ENCODE measurements at regions not wholly inside any gene's neighbourhood (a gene's known extent, or its start where the extent isn't known, plus 50 kb on each side); places are given as distances from the start of the nearest gene placed in this dataset.

DNA sequence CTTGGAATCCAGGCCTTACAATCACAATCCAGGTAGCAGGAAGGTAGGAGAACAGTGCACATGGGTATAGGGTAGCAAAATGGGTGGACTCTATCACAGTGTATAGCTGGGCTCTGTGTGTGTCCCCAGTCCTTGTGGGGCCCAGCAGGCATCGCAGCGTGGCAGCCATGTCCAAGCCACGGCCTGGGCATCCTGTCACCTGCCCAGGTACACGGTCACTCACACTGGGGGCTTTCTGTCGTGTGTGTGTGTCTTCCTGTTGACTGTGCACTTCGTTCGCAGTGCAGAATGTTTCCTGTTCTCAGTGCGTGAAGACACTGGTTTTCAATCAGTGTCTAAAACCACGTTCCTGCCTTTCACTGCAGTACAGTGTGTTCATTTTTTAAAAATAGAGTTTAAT is 523.2 kb upstream of the JARID2 start:
- H3K4me3 ChIP-seq (ENCODE audit: low read depth, low read length), result no peak overlapping the region

DNA sequence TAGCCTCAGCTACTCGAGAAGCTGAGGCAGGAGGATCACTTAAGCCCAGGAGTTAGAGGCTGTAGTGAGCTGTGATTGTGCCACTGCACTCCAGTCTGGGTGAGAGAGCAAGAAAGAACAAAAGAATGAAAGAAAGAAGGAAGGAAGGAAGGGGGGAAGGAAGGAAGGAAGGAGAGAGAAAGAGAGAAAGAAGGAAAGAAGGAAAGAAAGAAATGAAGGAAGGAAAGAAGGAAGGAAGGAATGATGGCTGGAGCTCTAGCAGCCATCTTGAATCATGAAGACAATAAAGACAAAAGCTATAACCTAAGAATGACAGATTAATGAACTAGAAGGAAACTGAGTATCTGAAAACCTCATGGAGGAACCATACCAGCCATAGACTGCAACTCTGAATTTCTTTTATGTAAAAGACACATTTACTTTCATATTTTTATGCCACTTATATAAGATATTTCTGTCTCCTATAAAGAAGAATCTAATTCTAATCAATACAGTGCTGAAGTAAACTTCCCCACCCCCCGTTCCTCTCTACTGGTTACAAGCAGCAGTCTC is 522.3 kb upstream of the JARID2 start:
- no peak overlapping the region for H3K4me3 ChIP-seq (ENCODE audit: low read depth, low read length)

DNA sequence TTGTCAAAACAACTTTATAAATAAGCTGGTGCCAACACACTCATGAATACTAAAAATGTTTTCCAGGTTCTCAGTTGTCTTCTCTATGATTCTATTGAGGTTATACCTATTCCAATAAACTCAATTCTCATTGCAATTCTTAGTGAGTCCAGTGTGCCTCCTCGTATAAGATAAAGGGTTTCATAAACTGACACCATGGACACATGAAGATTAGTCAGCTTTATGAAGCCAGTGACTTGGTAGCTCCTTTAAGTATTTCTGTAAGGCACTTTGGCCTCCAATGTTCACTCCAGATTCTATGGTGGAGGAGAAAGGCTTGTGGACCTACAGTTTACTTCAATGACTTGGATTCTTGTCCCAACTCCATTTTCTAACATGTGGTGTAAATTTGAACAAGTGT is 521.3 kb upstream of the JARID2 start:
- H3K4me3 ChIP-seq (ENCODE audit: low read depth, low read length), result no peak overlapping the region

DNA sequence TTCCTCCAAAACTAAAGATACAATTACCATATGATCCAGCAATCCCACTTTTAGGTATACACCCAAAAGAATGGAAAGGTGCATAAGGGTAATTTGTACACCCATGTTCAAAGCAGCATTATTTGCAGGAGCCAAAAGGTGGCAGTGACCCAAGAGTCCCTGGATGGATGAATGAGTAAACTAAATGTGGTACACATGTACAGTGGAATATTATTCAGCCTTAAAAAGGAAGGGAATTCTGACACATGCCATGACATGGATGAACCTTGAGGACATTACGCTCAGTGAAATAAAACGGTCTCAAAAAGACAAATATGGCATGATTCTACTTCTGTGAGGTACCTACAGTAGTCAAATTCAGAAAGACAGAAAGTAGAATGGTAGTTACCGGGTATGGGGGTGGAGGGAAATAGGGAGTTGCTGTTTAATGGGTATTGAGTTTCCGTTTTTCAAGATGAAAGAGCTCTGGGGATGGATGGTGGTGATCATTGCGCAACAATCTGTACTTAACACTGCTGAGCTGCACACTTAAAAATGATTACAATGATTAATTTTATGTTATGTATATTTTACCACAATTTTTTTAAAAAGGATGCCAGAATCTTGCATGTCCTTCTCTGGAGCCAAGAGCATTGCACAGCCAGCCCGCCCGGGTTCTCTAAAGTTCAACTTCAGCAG is 518.9 kb upstream of the JARID2 start:
- no peak overlapping the region for H3K4me3 ChIP-seq (ENCODE audit: low read depth, low read length)

DNA sequence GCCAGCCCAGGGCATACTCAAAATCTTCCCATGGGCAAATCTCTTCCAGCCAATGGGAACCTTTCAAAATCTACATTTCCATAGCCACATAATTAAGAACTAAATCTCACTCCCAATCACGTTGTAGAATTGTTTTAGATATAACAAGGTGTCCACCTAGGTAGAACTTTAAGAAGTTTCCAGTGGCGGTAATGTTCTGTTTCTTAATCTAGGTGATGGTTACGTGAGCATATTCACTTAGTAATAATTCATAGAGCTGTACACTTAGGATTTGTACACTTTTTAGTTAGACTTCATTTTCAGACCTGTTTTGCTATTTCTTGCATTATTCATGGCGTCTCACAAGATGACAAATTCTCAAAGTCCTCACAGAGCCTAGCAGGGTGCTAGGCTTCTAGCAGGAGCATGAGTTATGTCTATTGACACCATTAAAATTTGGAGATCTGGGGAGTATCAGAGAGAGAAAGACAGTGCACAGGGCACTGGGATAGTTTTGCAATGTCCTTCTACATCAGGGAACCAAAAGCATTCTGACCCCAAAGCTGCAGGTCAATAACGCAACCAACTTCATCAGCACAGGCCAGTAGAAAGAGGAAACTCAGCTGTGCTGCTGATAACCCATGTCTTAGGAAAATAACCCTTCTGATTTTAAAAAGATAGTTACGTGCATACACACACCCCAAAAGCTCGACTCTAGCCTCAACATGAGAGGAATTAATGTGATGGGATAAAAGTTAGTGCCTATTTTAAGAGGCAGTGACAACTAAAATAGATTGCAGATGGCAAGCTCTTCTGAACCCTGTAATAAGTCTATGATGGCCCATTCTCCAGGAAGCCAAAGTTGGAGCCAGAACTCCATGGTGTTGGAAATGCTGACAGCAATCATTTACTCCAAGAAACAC is 518.1 kb upstream of the JARID2 start:
- H3K4me3 ChIP-seq (ENCODE audit: low read depth, low read length), result no peak overlapping the region

DNA sequence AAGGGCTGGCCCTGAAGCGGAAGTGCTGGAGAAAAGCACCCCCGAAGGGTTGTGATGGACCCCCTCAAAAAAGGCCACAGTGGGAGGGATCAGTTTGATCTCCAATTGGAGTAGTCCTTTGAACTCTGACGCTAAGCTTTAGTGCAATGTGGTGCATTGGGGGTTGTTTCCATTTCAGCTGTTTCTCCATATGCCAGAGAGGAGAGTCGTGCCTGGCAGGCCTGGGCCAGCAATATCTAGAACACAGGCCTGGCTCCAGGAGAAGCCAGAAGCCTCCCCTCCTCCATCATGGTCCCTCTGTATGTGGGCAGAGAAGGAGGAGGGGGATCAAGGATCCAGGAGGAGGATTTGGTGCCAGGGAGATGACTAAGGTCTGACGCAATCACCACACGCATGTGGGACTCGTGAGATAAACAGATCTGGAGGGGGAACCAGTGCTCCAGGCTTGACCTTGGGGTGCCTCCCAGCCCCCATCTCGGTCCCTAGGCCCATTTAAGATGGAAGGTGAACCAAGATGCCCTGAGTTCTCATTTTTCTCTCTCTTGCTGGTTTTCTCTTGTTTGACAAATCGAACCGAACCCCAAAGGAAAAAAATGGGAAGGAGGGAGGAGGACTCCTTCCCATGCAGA is 517.4 kb upstream of the JARID2 start:
- H3K4me3 ChIP-seq (ENCODE audit: low read depth, low read length), result no peak overlapping the region

DNA sequence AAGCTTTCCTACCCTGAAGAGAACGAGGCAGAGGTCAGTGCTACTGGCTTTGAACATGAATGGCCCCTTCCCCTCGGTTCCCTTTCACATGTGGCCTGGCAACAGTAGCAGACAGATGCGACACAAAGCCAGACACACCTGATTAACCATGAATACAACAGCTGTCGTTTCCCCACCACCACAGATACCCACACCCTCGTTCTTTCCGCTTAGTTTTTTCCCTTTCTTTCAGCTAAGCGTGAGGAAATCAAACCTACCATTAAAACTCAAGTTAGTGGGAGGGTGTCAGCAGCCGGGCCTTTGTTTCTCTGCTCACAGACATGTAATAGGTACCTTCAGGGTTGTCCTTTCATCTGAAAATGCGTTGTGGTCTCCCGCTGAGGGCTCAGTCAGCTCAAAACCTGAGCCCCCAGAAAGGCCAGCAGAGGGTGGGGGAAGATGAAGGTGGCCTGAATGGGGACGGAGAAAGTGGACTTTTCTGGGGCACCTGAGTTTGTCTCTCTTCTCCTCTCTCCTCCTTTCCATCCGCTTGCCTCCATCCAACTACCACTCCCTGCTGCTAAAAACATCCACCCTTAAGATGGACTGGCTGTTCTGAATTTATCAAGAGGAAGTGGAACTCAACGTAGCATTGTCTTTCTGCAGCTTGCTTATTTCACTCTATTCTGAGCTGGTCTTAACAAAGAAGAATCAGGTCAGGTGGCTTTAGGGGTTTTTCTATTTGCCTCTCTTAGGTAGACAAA is 516.6 kb upstream of the JARID2 start:
- no peak overlapping the region for H3K4me3 ChIP-seq (ENCODE audit: low read depth, low read length)

DNA sequence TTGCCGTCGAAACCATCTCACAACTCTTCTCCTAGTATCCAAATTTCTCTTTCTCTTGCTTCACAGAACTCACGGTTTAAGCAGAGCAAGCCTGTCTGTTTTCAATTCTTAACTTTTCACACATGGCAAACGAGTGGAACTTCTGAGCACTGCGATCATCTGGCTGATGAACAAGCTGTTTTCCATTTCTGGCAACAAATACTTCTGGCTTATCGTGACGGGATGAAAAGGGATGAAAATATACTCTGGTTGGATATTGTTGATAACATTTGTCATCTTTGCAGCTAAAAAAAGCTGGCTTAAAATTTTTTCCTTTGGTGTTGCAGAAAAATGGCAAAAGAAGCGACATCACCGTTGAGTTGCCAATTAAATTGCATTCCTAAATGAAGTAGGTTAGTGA is 515.2 kb upstream of the JARID2 start:
- no peak overlapping the region for H3K4me3 ChIP-seq (ENCODE audit: low read depth, low read length)

DNA sequence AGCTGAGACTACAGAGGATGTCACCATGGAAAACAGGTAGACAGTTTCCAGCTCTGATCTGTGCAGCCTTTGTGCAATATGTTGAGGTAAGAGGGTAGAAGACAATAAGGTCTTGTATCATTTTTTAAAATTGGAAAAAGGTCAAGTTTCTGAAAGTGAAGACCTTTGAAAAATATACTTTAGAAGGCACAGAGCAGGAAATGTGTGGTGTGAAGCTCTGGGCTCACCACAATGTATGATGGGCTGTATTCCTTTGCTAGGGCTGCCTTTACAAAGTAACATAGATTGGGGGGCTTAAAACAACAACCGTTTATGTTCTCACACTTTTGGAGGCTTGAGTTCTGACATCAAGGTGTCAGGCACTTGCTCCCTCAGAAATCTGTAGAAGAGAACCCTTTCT is 514.3 kb upstream of the JARID2 start:
- H3K4me3 ChIP-seq (ENCODE audit: low read depth, low read length), result no peak overlapping the region

DNA sequence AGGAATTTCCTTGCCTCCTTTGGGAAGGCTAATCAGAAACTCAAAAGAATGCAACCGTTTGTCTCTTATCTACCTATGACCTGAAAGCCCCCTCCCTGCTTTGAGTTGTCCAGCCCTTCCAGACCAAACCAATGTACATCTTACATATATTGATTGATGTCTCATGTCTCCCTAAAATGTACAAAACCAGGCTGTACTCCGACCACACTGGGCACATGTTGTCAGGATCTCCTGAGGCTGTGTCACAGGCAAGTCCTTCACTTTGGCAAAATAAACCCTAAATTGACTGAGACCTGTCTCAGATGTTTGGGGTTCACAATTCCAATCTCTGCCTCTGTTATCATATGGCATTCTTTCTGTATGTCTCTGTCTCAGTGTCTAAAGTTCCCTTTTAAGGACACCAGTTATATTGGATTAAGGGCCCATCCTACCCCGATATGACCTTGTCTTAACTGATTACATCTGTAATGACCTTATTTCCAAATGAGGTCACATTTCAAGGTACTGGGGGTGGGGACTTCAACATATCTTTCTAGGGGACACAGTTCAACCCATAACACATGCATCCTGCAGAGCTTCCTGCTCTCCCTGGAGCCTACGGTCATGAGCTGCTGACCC is 513.5 kb upstream of the JARID2 start:
- H3K4me3 ChIP-seq (ENCODE audit: low read depth, low read length), result no peak overlapping the region

DNA sequence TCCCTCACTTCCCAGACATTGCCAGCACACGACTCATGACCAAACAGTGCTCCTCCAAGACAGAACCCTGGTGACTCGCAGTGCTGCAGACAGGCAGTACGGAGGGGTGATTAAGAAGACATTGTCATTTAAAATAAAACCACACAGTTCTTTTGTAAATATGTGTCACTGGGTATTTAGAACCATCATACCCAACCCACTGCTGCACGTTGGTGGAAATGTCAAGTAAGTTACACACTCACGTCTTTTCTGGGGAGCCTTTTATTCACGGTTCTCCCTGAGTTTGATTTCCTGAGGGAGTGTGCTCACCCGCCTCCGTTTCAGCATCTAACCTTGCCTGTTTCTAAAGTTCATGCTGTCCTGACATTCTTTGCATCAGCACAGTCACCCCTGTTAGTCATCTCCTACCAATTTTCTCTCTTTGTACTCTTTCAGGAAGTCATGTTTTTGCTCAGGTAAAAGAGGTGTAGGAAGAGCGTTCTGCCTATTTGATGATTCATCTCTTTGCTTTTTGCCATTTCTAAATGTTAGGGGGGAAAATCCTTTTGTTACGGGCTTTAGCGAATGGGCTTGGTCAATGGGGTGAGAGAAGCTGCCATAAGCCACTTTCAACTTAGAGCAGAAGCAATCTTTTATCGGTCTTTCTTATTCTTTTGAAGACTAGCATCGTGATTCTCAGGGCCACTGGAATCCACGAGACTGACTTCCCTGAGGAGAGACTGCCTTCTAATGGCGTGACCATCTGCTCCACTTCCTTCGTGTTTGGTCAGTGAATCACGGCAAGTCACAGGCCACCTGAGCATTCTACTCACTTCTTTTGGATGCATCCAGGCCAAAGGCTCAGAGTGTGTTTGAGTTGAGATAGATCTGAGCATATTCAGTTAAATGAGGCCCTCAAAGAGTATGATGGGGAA is 512.8 kb upstream of the JARID2 start:
- H3K4me3 ChIP-seq (ENCODE audit: low read depth, low read length), result no peak overlapping the region

DNA sequence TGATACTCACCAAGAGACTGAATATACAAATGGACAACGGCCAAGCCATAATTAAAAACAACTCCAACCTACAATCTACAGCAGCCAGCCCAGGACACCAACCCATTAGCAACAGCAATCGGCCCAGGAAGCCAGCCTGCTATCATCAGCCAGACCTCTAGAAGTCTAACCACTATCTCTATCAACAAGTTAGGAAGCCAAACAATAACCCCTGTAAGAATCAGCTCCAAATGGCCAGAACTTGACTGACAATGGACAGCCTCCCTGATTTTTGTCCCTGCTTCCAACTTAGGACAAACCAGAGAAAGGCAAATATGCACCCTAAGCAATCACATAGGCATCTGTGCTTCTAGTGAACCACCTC is 511.8 kb upstream of the JARID2 start:
- no peak overlapping the region for H3K4me3 ChIP-seq (ENCODE audit: low read depth, low read length)

DNA sequence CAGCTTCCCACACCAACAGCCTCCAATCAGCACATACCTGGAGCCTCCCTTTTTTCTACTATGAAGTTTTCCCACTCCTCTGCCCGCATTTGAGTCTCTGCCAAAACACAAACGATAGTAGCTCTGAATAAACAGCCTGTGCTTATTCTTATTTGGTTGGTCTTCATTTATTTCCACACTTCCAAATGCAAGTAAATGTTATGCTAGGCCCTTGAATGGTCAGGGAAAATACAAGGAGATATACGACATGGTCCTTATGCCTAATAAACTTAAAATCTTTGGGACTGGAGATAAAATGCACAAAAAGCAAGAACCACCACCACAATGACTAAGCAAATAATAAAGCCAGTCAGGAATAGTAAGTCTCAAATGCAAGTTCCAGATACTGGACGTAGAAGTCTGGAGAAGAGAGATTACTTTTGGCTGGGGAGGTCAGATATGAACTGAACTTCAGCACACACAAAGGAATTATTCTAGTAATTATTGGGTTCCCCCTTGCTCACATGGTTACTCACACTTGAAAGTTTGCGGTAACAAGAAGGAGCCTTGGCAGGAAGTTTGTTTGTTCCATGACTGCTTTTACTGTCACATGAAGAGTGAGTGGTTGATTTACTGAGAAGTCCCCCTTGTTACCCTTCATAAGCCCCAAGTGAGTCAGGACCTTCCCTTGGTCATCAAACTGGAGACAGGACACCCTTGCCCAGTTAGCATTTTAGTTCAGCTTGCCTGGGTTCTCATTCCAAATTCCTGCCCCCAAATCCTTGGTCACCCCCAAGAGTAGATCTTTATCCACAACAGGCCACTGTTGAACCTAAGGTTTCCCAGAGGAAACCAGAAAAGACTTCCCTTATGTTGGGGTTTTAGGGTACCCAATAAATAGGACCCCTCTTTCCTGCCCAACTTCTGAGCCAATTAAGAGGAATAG is 511.2 kb upstream of the JARID2 start:
- H3K4me3 ChIP-seq (ENCODE audit: low read depth, low read length), result no peak overlapping the region

DNA sequence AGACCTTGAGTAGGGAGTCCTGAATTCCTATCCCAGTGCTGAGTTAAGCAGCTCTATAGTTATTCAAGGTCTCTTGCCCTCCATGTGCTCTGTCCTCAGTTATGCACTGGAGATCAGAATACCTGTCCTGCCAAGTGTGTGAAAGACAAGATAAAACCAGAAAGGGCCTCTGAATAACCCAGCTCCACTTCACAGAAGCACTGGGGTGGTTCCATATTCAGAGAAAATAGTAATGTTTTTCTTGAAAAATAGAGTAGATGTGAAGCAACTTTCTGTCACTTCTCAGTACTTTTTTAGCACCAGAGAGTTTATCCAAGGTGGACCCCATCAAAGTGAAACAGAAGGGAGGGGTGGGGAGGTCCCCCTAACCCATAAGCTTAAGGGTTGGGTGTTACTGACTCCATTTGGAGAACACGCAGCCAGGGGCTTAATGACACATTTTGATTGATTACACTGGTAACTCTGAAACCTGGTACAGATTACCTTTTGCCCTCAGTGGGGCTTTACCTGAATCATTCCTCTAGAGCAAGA is 509.8 kb upstream of the JARID2 start:
- no peak overlapping the region for H3K4me3 ChIP-seq (ENCODE audit: low read depth, low read length)

DNA sequence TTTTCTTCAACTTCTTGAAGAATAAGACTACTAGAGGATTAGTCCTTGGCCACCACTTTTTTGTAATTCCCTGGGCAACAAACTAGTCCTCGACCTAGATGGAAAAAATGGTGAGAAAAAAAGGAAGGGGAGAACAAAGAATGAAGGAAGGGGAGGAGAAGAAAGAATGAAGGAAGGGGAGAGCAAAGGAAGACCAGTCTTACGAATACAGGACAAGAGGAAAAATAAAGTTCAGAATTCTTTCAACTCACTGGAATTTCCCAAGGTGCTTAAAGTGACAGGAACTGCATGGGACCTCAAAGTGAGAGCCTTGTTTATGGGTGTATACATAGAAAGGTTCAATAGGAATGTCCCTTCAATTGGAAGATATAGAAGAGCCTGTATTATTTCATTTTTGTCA is 509.3 kb upstream of the JARID2 start:
- H3K4me3 ChIP-seq (ENCODE audit: low read depth, low read length), result no peak overlapping the region

DNA sequence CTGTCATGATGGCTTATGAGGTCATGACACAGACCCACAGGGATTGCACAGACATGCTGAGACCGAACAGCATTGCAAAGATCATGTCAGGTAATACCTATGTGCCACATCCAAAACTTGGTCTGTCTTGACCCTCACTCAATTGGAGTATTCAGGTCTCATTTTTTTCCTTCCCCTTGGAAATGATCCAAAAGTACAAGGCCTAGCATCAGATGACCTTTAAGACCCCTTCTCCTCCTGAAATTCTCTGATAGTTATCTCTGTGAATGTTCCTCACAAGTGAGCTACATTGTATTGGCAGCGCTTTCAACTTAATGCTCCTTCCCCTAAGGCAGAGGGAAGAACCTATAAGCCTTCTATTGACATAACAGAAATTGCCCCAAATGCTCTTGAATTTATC is 507.4 kb upstream of the JARID2 start:
- H3K4me3 ChIP-seq (ENCODE audit: low read depth, low read length), result no peak overlapping the region

DNA sequence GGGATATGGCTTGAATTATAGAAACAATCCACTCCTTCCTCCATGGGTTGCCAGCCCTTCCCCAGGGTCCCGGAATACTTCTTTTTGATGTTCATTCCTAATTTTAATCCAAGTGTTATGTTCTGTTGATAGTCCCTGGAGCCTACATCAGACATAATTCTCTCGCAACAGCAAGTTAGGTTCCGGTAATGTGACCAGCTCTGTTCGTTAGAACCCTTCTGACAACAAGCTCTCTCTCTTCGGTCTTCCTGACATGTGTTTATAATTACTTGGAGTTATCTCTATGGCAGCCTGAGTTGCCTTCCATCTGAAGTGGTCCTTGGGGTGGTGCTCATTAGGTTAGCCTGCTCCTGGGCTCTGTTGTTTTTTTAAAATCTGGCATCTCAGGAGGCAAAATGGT is 506.9 kb upstream of the JARID2 start:
- H3K4me3 ChIP-seq (ENCODE audit: low read depth, low read length), result no peak overlapping the region

DNA sequence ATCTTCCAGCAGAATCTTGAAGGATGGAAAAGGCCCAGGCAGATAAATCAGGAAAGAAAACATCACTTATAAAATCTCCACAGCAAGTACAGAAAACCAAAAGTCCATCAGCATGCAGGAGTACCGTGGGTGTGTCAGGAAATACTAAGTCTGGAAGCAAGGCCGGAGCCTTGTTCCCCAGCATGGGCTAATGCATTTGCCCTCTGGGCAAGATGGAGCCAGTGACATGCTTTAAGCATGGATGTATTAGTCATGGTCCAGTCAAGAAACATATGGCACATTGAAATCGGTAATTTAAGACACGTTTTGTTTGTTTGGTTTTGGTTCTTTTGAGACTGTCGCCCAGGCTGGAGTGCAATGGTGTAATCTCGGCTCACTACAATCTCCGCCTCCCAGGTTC is 506.0 kb upstream of the JARID2 start:
- no peak overlapping the region for H3K4me3 ChIP-seq (ENCODE audit: low read depth, low read length)

Data from iPS-11a (cell line).